ENCODE measurements at regions not wholly inside any gene's neighbourhood (a gene's known extent, or its start where the extent isn't known, plus 50 kb on each side); places are given as distances from the start of the nearest gene placed in this dataset.

- Histone ChIP-seq H3K36me3 (ENCODE audit: control insufficient read depth, insufficient read depth, low read length) (no peaks in the 10 kb centered on the region), H3K4me3 (replicated peaks; ENCODE audit: low read depth, low read length) (no peak overlapping the region), H3K27me3 (replicated peaks; ENCODE audit: control insufficient read depth, insufficient read depth, low read length) (no peaks in the 10 kb centered on the region)
- no peak for DNase-seq (ENCODE audit: extremely low read depth, insufficient read length)
- TF ChIP-seq CTCF (IDR thresholded peaks at IDR 0.05; ENCODE audit: insufficient read depth, low read length, poor library complexity, severe bottlenecking): no peak
Measured at GRCh38 chr13:34064456-34065205, 246.7 kb downstream of the RFC3 start.

GRCh38 chr13:34065928-34066327, 248.0 kb downstream of the RFC3 start:
- DNase-seq (ENCODE audit: extremely low read depth, insufficient read length): no peak
- H3K27me3 ChIP-seq (replicated peaks; ENCODE audit: control insufficient read depth, insufficient read depth, low read length): no peaks in the 10 kb centered on the region
- no peaks in the 10 kb centered on the region for H3K36me3 ChIP-seq (ENCODE audit: control insufficient read depth, insufficient read depth, low read length)
- no peak overlapping the region for H3K4me3 ChIP-seq (replicated peaks; ENCODE audit: low read depth, low read length)
- TF ChIP-seq CTCF (IDR thresholded peaks at IDR 0.05; ENCODE audit: insufficient read depth, low read length, poor library complexity, severe bottlenecking): no peak

- no peak for DNase-seq (ENCODE audit: extremely low read depth, insufficient read length)
- Histone ChIP-seq H3K27me3 (replicated peaks; ENCODE audit: control insufficient read depth, insufficient read depth, low read length) (no peaks in the 10 kb centered on the region), H3K36me3 (ENCODE audit: control insufficient read depth, insufficient read depth, low read length) (no peaks in the 10 kb centered on the region), H3K4me3 (replicated peaks; ENCODE audit: low read depth, low read length) (no peak overlapping the region)
- no peak for TF ChIP-seq CTCF (IDR thresholded peaks at IDR 0.05; ENCODE audit: insufficient read depth, low read length, poor library complexity, severe bottlenecking)
Measured at GRCh38 chr13:34066344-34066743, 248.4 kb downstream of the RFC3 start.

DNA sequence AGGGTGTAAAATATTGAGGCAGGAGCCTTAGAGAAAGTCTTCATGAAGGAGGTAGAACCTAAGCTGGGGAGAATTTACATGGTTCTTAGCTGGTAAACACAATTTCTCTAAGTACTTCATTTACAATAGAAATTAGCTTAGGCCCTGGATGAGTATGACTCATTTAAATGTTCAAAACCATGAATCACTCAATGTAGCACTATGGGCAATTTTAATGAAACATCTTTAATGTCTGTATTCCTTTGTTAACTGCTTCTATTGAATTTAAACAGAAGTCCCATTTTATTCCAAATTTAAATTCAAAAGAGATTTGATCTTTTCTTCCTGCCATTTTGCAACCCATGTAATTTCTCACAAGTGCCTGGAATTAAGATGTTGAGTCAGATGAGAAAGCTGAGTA, 252.1 kb downstream of the RFC3 start:
- Histone ChIP-seq H3K36me3 (ENCODE audit: control insufficient read depth, insufficient read depth, low read length) (no peaks in the 10 kb centered on the region), H3K27me3 (replicated peaks; ENCODE audit: control insufficient read depth, insufficient read depth, low read length) (no peaks in the 10 kb centered on the region), H3K4me3 (replicated peaks; ENCODE audit: low read depth, low read length) (no peak overlapping the region)
- DNase-seq (ENCODE audit: extremely low read depth, insufficient read length): no peak
- no peak for TF ChIP-seq CTCF (IDR thresholded peaks at IDR 0.05; ENCODE audit: insufficient read depth, low read length, poor library complexity, severe bottlenecking)

- no peak for DNase-seq (ENCODE audit: extremely low read depth, insufficient read length)
- Histone ChIP-seq H3K4me3 (replicated peaks; ENCODE audit: low read depth, low read length) (no peak overlapping the region), H3K36me3 (ENCODE audit: control insufficient read depth, insufficient read depth, low read length) (no peaks in the 10 kb centered on the region), H3K27me3 (replicated peaks; ENCODE audit: control insufficient read depth, insufficient read depth, low read length) (no peaks in the 10 kb centered on the region)
- no peak for TF ChIP-seq CTCF (IDR thresholded peaks at IDR 0.05; ENCODE audit: insufficient read depth, low read length, poor library complexity, severe bottlenecking)
Measured at GRCh38 chr13:34070544-34071303, 252.8 kb downstream of the RFC3 start.
